Sigmoid colon (tissue), 4 donors: ENCODE measurements at regions not wholly inside any gene's neighbourhood (a gene's known extent, or its start where the extent isn't known, plus 50 kb on each side); places are given as distances from the start of the nearest gene placed in this dataset.

Experiments used
- CTCF ChIP-seq, 4 experiments: fragments of 450-650 bp in 3 of 4; fragments of 200-600 bp in 1 of 4; IDR thresholded peaks; one replicate each; pipeline ENCODE4 v1.5.1; 2016 to 2019; ENCODE audit warnings: antibody characterized with exemption in 4 of 4, mild to moderate bottlenecking in 3 of 4, moderate library complexity in 2 of 4
- EP300 ChIP-seq, 4 donors: sonication (generic); formaldehyde crosslinking; IDR thresholded peaks; one replicate each; pipeline ENCODE4 v1.6.1; 2017; ENCODE audit warnings: antibody characterized with exemption in 4 of 4

DNA sequence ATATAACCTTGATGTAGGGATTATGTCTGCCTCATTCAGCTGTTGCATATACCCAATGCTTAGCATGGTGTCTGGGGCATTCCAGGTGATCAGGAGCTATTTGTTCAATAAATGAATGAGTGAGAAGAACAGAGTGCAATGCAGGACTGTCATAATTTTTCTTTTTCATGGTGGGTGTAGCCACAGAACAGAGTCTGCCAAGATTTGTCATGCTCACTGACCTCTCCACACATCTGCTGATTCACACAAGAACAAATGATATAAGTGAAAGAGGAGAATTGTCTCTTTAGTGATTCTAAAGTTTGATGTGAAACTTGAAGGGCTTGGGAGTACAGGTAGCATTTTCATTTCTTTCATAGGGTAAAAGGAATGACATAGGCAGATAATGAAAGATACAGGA is 64.4 kb upstream of the TEX13D start:
- TF ChIP-seq EP300 (IDR thresholded peaks at IDR 0.05), result no peak
- TF ChIP-seq CTCF (IDR thresholded peaks at IDR 0.05), result no peak
